ENCODE measurements at regions not wholly inside any gene's neighbourhood (a gene's known extent, or its start where the extent isn't known, plus 50 kb on each side); places are given as distances from the start of the nearest gene placed in this dataset.
"Not testable (repeated sequence)": the region's sequence is repeated elsewhere in the genome, so short reads cannot be mapped to it uniquely, and the experiment has no call there.

- H3K27ac ChIP-seq: no peak overlapping the region
- no peak for DNase-seq (ENCODE audit: low read depth in 1 of 2, low spot score in 2 of 2)
- H3K4me1 ChIP-seq (replicated peaks): peaks cover 4% of the 10 kb centered on the region; the same call in 1 of the 2 replicates
- H3K36me3 ChIP-seq: no peaks in the 10 kb centered on the region
- no peaks in the 10 kb centered on the region for H3K27me3 ChIP-seq (replicated peaks)
- H3K9me3 ChIP-seq (replicated peaks): no peaks in the 10 kb centered on the region
- no peak overlapping the region for H3K4me3 ChIP-seq
Measured at GRCh38 chrX:65588795-65589194, 54.2 kb upstream of the LAS1L start.

GRCh38 chrX:65587616-65588526 is 53.3 kb upstream of the LAS1L start:
- H3K27ac ChIP-seq: no peak overlapping the region
- DNase-seq (ENCODE audit: low read depth in 1 of 2, low spot score in 2 of 2): peak in 1 of 2 experiments; percentile 49
- no peak overlapping the region for H3K4me3 ChIP-seq
- H3K4me1 ChIP-seq (replicated peaks): peaks cover 4% of the 10 kb centered on the region; the same call in 1 of the 2 replicates
- H3K27me3 ChIP-seq (replicated peaks): no peaks in the 10 kb centered on the region
- H3K36me3 ChIP-seq: no peaks in the 10 kb centered on the region
- no peaks in the 10 kb centered on the region for H3K9me3 ChIP-seq (replicated peaks)

GRCh38 chrX:65586491-65586890 is 51.9 kb upstream of the LAS1L start:
- H3K36me3 ChIP-seq: no peaks in the 10 kb centered on the region
- H3K27ac ChIP-seq: no peak overlapping the region
- H3K4me3 ChIP-seq: no peak overlapping the region
- no peaks in the 10 kb centered on the region for H3K9me3 ChIP-seq (replicated peaks)
- no peak for DNase-seq (ENCODE audit: low read depth in 1 of 2, low spot score in 2 of 2)
- peaks cover 4% of the 10 kb centered on the region; the same call in 1 of the 2 replicates for H3K4me1 ChIP-seq (replicated peaks)
- no peaks in the 10 kb centered on the region for H3K27me3 ChIP-seq (replicated peaks)

DNA sequence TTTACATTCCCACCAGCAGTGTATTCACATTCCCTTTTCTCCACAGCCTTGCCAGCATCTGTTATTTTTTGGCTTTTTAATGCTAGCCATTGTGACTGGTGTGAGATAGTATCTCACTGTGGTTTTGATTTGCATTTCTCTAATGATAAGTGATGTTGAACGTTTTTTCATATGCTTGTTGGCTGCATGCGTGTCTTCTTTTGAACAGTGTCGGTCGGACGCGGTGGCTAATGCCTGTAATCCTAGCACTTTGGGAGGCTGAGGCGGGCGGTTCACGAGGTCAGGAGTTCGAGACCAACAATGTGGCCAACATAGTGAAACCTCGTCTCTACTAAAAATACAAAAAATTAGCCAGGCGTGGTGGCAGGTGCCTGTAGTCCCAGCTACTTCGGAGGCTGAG is 50.6 kb upstream of the LAS1L start:
- H3K27me3 ChIP-seq (replicated peaks); H3K4me3 ChIP-seq; H3K9me3 ChIP-seq (replicated peaks); DNase-seq (ENCODE audit: low read depth in 1 of 2, low spot score in 2 of 2); H3K36me3 ChIP-seq; H3K27ac ChIP-seq; H3K4me1 ChIP-seq (replicated peaks): not testable (repeated sequence)
